ENCODE measurements at regions not wholly inside any gene's neighbourhood (a gene's known extent, or its start where the extent isn't known, plus 50 kb on each side); places are given as distances from the start of the nearest gene placed in this dataset.

DNA sequence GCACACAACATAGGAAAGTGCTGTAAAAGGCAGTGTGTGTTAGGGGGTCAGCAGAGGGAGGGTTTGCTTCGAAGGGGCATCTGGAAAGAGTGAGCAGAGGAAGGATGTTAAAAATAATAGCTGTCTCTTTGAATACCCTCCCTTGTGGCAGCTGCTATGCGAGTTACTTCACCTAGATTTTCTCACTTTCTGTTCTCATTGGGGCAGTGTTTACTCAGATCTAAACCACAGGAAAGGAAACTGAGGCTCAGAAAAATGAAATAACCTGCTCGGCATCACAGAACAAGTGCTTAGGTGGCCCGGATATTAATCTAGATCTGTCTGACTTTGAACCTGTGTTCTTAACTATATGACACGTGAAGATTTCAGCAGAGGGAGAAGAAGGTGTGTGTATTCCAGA lies 125.3 kb downstream of the C11orf91 start:
- Histone ChIP-seq H3K4me1 (no peaks in the 10 kb centered on the region), H3K36me3 (no peaks in the 10 kb centered on the region), H3K27ac (no peak overlapping the region), H3K4me3 (no peak overlapping the region), H3K9me3 (no peaks in the 10 kb centered on the region), H3K27me3 (peaks cover 0 to 32% (median 0%) of the 10 kb centered on the region in 4 donors)
- 53 to 65% methylated on average over 5 of the region's 5 CpGs for WGBS, 2 donors
- intact Hi-C loops (cut with DNase I): no loop called here
- no peak for DNase-seq
- TF ChIP-seq, protein P1, sequence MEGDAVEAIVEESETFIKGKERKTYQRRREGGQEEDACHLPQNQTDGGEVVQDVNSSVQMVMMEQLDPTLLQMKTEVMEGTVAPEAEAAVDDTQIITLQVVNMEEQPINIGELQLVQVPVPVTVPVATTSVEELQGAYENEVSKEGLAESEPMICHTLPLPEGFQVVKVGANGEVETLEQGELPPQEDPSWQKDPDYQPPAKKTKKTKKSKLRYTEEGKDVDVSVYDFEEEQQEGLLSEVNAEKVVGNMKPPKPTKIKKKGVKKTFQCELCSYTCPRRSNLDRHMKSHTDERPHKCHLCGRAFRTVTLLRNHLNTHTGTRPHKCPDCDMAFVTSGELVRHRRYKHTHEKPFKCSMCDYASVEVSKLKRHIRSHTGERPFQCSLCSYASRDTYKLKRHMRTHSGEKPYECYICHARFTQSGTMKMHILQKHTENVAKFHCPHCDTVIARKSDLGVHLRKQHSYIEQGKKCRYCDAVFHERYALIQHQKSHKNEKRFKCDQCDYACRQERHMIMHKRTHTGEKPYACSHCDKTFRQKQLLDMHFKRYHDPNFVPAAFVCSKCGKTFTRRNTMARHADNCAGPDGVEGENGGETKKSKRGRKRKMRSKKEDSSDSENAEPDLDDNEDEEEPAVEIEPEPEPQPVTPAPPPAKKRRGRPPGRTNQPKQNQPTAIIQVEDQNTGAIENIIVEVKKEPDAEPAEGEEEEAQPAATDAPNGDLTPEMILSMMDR (IDR thresholded peaks at IDR 0.05): no peak
- TF ChIP-seq POLR2A (IDR thresholded peaks at IDR 0.05): no peak

DNA sequence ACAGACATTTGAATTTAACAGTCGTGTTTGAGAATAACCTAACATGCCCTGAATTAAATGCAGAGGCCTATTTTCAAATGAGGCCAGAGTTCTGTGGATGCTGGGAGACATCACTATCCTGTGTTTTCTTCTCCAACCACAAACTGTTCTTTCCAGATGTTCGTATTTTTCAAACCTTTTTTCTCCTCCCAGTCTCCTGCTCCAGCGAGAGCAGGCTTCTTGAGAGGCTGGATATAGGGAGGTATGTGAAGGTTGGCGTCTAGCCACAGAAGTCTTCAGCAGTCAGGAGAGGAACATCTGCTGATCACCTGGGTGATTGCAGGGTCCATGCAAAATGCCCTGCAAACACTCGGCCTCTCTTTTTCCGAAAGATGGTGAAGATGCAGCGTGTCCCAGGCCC lies 126.3 kb downstream of the C11orf91 start:
- 81 to 83% methylated on average over 7 of the region's 7 CpGs for WGBS, 2 donors
- intact Hi-C loops (cut with DNase I): no loop called here
- TF ChIP-seq, protein P1 (IDR thresholded peaks at IDR 0.05): no peak
- no peak for TF ChIP-seq POLR2A (IDR thresholded peaks at IDR 0.05)

DNA sequence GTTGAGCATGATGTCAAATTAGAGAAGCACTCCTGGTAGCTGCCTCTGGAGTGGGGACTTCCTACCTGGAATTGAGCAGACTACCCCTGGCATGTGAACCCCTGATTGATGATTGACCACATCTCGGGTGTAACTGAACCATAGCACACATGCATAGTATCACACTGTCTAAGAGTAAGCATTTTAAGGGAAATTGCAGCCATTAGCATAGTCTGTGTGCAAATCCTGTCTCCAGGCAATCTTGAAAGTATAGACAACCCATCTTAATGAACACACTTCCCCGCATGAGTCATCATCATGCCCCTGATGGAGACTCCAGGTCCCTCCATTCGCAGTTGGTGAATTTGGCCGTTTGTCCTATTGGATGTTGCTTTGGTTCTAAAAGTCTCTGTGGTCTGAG lies 131.3 kb downstream of the C11orf91 start:
- Histone ChIP-seq H3K27me3 (peaks cover 0 to 11% (median 0%) of the 10 kb centered on the region in 4 donors), H3K36me3 (no peaks in the 10 kb centered on the region), H3K4me1 (no peaks in the 10 kb centered on the region), H3K27ac (no peak overlapping the region), H3K9me3 (no peaks in the 10 kb centered on the region), H3K4me3 (no peak overlapping the region)
- DNase-seq: no peak
- intact Hi-C loops (cut with DNase I): no loop called here
- TF ChIP-seq, protein P1 (IDR thresholded peaks at IDR 0.05): no peak
- TF ChIP-seq POLR2A (IDR thresholded peaks at IDR 0.05): no peak
- WGBS, 2 donors: 63 to 79% methylated on average over 4 of the region's 4 CpGs

More for the DNA sequence above, 126.3 kb downstream of the C11orf91 start:
- no peaks in the 10 kb centered on the region for H3K9me3 ChIP-seq
- DNase-seq: no peak
- no peak overlapping the region for H3K27ac ChIP-seq
- H3K4me3 ChIP-seq: no peak overlapping the region
- H3K27me3 ChIP-seq: peaks cover 0 to 25% (median 0%) of the 10 kb centered on the region in 4 donors
- no peaks in the 10 kb centered on the region for H3K4me1 ChIP-seq
- no peaks in the 10 kb centered on the region for H3K36me3 ChIP-seq

- Histone ChIP-seq H3K27ac (no peak overlapping the region), H3K27me3 (peaks cover 0 to 11% (median 0%) of the 10 kb centered on the region in 4 donors), H3K9me3 (no peaks in the 10 kb centered on the region), H3K36me3 (no peaks in the 10 kb centered on the region), H3K4me1 (no peaks in the 10 kb centered on the region), H3K4me3 (no peak overlapping the region)
- 80 to 100% methylated on average over 1 of the region's 1 CpG for WGBS, 2 donors
- no peak for DNase-seq
- intact Hi-C loops (cut with DNase I): no loop called here
- no peak for TF ChIP-seq POLR2A (IDR thresholded peaks at IDR 0.05)
- TF ChIP-seq, protein P1 (IDR thresholded peaks at IDR 0.05): no peak
These were observed 133.6 kb downstream of the C11orf91 start for GRCh38 chr11:33567004-33567403.

DNA sequence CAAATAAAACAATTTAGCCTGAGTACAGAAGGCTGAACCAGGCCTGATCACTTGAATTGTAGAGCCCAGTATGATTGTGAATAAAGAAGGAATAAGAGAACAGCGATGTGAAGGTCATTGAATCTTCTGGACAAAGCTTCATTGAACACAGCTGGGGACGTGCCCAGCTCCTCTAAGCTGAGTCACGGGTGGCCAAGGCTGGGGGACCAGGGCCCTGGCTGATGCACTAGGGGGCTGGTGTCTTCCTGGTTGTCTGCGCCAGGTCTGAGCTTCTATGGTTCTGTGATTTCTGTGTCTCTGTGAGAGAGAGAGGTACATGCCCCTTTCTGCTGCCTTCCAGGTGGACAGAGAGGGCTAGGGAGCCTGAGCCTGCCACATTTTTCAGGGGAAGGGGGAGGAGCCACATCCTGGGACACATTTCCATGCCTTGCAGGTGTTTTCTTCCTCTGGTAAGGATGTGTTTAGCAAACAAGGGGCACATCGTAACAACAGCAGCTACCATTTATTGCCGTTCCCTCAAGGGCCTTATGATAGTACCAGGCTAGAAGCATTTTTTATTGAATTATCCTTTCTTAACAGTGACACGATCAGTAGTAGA lies 135.7 kb downstream of the C11orf91 start:
- H3K27me3 ChIP-seq: peaks cover 0 to 11% (median 0%) of the 10 kb centered on the region in 4 donors
- H3K36me3 ChIP-seq: no peaks in the 10 kb centered on the region
- H3K4me1 ChIP-seq: no peaks in the 10 kb centered on the region
- H3K4me3 ChIP-seq: no peak overlapping the region
- intact Hi-C loops (cut with DNase I): no loop called here
- no peaks in the 10 kb centered on the region for H3K9me3 ChIP-seq
- DNase-seq: no peak
- 78 to 81% methylated on average over 7 of the region's 7 CpGs for WGBS, 2 donors
- H3K27ac ChIP-seq: no peak overlapping the region
- no peak for TF ChIP-seq POLR2A (IDR thresholded peaks at IDR 0.05)
- TF ChIP-seq, protein P1 (IDR thresholded peaks at IDR 0.05): no peak
